NCI-H1694 (cell line): ENCODE measurements at regions not wholly inside any gene's neighbourhood (a gene's known extent, or its start where the extent isn't known, plus 50 kb on each side); places are given as distances from the start of the nearest gene placed in this dataset.

Source experiments
- DNase-seq: peaks from one replicate; lab custom pipeline; 2025; lab: John Stamatoyannopoulos, UW

- no peak for DNase-seq
These were observed 213.7 kb downstream of the TSN start for GRCh38 chr2:121969166-121969565.

GRCh38 chr2:121969766-121970639, 214.6 kb downstream of the TSN start:
- no peak for DNase-seq

- no peak for DNase-seq
These were observed 216.8 kb downstream of the TSN start for GRCh38 chr2:121972203-121972602.

- DNase-seq, result peak; percentile 95
These were observed 219.6 kb downstream of the TSN start for GRCh38 chr2:121974897-121975661.

GRCh38 chr2:121976926-121977325, 221.5 kb downstream of the TSN start:
- no peak for DNase-seq

GRCh38 chr2:121977326-121977725, 221.9 kb downstream of the TSN start:
- DNase-seq, result no peak

GRCh38 chr2:121992700-121993099, 237.2 kb downstream of the TSN start:
- no peak for DNase-seq

GRCh38 chr2:121993682-121994081, 238.2 kb downstream of the TSN start:
- DNase-seq, result no peak

- DNase-seq, result no peak
These were observed 239.1 kb downstream of the TSN start for GRCh38 chr2:121994238-121995206.

- DNase-seq, result no peak
These were observed 243.3 kb downstream of the TSN start for GRCh38 chr2:121998751-121999150.

GRCh38 chr2:121999264-121999663, 243.8 kb downstream of the TSN start:
- no peak for DNase-seq

- no peak for DNase-seq
These were observed 245.3 kb downstream of the TSN start for GRCh38 chr2:122000556-122001340.

- no peak for DNase-seq
These were observed 246.0 kb downstream of the TSN start for GRCh38 chr2:122001441-122001874.

- no peak for DNase-seq
These were observed 247.9 kb downstream of the TSN start for GRCh38 chr2:122003196-122003940.

- DNase-seq, result no peak
These were observed 251.7 kb downstream of the TSN start for GRCh38 chr2:122007126-122007525.

GRCh38 chr2:122007577-122007976, 252.1 kb downstream of the TSN start:
- no peak for DNase-seq

GRCh38 chr2:122009561-122009960, 254.1 kb downstream of the TSN start:
- no peak for DNase-seq

- DNase-seq, result no peak
These were observed 256.2 kb downstream of the TSN start for GRCh38 chr2:122011493-122012270.

- DNase-seq, result no peak
These were observed 263.3 kb downstream of the TSN start for GRCh38 chr2:122018736-122019135.

- no peak for DNase-seq
These were observed 264.3 kb downstream of the TSN start for GRCh38 chr2:122019724-122020123.
